AG09319 (cell line): ENCODE measurements at regions not wholly inside any gene's neighbourhood (a gene's known extent, or its start where the extent isn't known, plus 50 kb on each side); places are given as distances from the start of the nearest gene placed in this dataset.
"Not testable (repeated sequence)": the region's sequence is repeated elsewhere in the genome, so short reads cannot be mapped to it uniquely, and the experiment has no call there.

Experiments used
- DNase-seq: peaks from one replicate; pipeline ENCODE4 v3.0.0-alpha.2; 2010; ENCODE audit warnings: low read depth; ENCODE audit errors: extremely low read depth
- TF ChIP-seq, protein P1 (sequence below): IDR thresholded peaks from 2 replicates; pipeline ENCODE4 v1.5.1; 2011; ENCODE audit warnings: low read depth, mild to moderate bottlenecking, inconsistent platforms, low read length, moderate library complexity

DNA sequence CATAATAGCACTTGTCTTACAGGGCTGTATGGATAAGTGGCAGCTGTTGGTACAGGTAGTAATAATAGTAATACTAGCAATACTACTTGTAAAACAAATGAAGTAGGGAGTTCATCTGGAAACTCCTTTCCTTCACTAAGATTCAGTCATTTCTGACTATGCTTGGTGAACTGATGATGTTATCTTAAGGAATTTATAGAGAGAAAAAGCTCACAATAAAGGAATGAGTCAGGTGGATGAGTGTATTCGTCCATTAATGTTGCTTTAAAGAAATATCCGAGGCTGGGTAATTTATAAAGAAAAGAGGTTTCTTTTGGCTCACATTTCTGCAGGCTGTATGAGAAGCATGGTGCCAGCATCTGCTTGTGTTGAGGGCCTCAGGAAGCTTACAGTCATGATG lies 477.3 kb downstream of the KLF12 start:
- no peak for DNase-seq
- TF ChIP-seq, protein P1, sequence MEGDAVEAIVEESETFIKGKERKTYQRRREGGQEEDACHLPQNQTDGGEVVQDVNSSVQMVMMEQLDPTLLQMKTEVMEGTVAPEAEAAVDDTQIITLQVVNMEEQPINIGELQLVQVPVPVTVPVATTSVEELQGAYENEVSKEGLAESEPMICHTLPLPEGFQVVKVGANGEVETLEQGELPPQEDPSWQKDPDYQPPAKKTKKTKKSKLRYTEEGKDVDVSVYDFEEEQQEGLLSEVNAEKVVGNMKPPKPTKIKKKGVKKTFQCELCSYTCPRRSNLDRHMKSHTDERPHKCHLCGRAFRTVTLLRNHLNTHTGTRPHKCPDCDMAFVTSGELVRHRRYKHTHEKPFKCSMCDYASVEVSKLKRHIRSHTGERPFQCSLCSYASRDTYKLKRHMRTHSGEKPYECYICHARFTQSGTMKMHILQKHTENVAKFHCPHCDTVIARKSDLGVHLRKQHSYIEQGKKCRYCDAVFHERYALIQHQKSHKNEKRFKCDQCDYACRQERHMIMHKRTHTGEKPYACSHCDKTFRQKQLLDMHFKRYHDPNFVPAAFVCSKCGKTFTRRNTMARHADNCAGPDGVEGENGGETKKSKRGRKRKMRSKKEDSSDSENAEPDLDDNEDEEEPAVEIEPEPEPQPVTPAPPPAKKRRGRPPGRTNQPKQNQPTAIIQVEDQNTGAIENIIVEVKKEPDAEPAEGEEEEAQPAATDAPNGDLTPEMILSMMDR, result no peak

DNA sequence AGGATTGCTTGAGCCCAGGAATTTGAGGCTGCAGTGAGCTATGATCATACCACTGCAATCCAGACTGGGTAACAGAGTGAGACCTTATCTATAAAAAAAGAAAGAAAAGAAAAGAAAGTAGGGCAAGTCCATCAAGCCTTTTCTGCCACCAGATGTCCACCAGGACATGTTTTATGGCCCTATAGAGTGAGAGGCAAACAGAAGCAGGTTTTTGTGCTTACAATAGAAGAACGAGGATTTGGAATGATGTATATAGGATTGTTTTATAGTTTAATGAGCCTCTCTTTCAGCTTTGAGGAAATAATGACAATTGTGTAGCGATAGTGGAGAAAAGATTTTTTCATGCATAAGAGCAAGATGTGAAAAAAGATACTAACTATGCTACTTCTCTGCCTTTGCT lies 480.5 kb downstream of the KLF12 start:
- TF ChIP-seq, protein P1, result no peak

DNA sequence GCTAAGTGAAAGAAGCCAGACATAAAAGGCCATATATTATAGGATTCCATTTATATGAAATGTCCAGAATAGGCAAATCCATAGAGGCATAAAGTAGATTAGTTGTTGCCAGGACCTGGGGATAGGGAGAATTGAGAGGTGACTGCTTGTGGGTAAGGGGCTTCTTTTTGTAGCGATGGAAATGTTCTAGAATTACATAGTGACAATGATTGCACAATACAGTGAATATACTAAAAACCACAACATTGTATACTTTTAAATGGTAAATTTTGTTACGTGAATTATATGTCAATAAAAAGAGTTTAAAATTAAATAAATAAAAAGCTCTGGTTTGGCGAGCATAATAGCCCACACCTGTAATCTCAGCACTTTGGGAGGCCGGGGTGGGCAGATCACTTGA lies 486.8 kb downstream of the KLF12 start:
- no peak for DNase-seq
- TF ChIP-seq, protein P1, result no peak

More for the DNA sequence above, 480.5 kb downstream of the KLF12 start:
- no peak for DNase-seq

DNA sequence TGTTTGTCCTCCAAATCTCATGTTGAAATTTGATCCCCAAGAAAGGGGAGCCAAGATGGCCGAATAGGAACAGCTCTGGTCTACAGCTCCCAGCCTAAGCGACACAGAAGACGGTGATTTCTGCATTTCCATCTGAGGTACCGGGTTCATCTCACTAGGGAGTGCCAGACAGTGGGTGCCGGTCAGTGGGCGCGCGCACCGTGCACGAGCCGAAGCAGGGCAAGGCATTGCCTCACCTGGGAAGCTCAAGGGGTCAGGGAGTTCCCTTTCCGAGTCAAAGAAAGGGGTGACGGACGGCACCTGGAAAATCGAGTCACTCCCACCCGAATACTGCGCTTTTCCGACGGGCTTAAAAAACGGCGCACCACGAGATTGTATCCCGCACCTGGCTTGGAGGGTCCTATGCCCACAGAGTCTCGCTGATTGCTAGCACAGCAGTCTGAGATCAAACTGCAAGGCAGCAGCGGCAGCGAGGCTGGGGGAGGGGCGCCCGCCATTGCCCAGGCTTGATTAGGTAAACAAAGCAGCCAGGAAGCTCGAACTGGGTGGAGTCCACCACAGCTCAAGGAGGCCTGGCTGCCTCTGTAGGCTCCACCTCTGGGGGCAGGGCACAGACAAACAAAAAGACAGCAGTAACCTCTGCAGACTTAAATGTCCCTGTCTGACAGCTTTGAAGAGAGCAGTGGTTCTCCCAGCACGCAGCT lies 493.6 kb downstream of the KLF12 start:
- DNase-seq, result not testable (repeated sequence)

DNA sequence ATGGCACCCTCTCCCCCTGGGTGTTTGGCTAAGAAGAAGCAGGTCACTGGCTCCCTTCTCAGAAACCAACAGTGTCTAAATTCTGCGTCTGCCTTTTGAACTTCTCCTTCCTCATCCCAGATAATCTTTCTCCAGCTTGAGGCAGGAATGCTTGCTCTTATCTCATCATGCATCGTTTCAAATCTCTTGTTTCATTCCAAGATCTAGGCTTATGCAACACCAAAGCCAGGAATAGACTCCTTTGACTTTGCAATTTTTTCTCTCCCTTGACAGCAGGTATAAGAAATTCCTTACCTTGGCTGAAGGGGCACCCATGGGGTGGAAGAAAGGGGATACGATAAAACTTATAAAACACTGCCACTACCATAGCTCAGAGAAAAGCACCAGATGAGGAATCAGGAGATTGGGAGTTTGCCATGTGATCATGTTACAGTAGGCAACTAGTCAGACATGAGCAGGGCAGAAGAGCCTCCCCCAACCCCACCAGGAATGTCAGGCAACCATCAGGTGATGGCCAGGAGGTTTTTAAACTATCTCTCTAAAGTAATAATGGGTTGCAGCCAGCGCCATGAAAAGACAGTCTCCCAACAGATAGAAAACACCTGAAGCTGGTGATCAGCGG lies 498.9 kb downstream of the KLF12 start:
- TF ChIP-seq, protein P1, result no peak

DNA sequence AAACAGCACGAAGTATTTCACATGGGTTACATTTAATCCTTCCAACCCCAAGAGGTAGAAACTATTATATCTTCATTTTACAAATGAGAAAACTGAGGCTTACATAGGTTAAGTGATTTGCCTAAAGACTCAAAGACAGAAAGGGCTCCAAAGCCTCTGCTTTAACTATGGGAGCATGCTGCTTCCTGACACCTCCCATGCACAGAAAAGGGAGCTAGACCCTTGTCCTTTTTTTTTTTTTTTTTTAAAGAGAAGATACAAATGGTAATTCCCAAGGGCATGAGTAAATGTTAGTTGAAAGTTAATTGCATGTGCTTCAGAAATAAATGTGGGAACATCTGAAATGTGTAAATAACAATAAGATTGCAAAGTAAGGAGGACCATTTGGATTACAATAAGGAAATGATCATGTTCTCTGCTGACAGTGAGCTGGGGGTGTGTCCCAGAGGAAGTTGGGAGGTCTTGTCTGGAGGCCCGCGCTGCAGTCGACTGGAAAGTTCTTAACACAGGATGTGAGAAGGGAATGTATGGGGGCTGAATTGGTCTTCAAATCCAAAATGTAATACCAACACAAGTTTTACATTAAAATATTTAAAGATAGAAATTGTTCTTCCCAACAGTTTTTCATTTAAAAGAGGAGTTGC lies 500.3 kb downstream of the KLF12 start:
- TF ChIP-seq, protein P1, result no peak
- DNase-seq, result no peak

More for the DNA sequence above, 498.9 kb downstream of the KLF12 start:
- DNase-seq, result no peak

DNA sequence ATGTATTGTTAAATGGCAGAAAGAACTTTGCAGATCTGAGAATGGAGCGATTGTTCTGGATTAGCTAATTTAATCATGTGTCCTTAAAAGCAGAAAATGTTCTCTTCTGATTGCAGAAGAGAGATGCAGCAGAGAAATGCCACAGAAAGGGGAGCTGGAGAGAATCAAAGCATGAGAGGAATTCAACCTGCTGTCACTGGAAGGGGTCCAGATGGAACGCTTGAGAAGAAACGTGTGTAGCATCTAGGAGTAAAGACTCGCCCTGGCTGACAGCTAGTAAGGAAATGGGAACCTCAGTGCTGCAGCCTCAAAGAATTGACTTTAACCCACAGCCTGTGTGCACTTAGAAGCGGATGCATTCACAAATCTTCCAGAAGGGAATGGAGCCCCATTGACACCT lies 502.8 kb downstream of the KLF12 start:
- TF ChIP-seq, protein P1, result no peak
- no peak for DNase-seq
